AG10803 (cell line): ENCODE measurements at regions not wholly inside any gene's neighbourhood (a gene's known extent, or its start where the extent isn't known, plus 50 kb on each side); places are given as distances from the start of the nearest gene placed in this dataset.

Experiments
- DNase-seq: peaks from one replicate; pipeline ENCODE4 v3.0.0; 2010; ENCODE audit warnings: low read depth
- H3K4me3 ChIP-seq: 2 replicates; pipeline ENCODE4 v1.5.1; 2011; ENCODE audit warnings: mild to moderate bottlenecking, low read length, control low read depth
- TF ChIP-seq, protein P1 (sequence below): conservative IDR thresholded peaks from 2 replicates; pipeline ENCODE4 v1.5.1; 2011; ENCODE audit warnings: mild to moderate bottlenecking, low read length, control low read depth, inconsistent platforms

GRCh38 chr10:118118716-118119115 lies 72.0 kb upstream of the RAB11FIP2 start:
- DNase-seq: no peak
- TF ChIP-seq, protein P1, sequence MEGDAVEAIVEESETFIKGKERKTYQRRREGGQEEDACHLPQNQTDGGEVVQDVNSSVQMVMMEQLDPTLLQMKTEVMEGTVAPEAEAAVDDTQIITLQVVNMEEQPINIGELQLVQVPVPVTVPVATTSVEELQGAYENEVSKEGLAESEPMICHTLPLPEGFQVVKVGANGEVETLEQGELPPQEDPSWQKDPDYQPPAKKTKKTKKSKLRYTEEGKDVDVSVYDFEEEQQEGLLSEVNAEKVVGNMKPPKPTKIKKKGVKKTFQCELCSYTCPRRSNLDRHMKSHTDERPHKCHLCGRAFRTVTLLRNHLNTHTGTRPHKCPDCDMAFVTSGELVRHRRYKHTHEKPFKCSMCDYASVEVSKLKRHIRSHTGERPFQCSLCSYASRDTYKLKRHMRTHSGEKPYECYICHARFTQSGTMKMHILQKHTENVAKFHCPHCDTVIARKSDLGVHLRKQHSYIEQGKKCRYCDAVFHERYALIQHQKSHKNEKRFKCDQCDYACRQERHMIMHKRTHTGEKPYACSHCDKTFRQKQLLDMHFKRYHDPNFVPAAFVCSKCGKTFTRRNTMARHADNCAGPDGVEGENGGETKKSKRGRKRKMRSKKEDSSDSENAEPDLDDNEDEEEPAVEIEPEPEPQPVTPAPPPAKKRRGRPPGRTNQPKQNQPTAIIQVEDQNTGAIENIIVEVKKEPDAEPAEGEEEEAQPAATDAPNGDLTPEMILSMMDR: no peak

DNA sequence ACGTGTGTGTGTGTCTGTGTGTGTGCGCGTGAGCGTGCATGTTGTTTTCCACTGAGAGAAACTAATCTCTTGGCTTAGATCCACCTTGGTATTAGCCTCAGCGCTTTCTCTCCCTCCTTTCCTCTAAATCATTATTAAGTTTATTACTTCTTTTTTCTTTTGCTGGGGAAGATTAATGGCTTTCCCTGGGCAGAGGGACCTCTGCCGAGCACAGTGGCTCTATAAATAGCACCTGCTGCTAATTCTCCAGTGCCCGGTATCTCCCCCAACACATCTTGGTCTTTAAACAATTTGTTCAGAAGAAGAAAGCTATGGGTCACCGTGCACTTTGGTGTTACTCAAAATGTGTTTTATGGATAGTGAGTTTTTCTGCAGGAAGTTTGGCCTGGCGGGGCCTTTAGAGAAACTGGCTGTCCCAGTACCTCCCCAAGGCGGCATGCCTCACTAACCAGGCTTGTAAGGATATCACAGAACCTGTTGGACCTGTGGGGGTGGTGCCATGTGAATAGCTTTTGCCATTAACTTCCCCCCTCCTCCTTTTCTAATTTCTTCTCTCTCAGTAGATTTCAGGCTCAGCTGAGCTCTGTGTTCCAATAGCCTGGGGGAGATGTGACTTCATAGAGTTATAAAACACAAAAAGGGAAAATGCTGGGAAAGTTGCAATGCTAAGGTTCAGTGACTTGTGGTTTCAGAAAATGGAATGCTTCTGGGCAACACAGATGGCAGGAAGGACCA lies 70.1 kb upstream of the RAB11FIP2 start:
- H3K4me3 ChIP-seq: no peak overlapping the region
- DNase-seq: peak; percentile 16
- TF ChIP-seq, protein P1: no peak

More at GRCh38 chr10:118118716-118119115, 72.0 kb upstream of the RAB11FIP2 start:
- H3K4me3 ChIP-seq: no peak overlapping the region

GRCh38 chr10:118116362-118116714 lies 69.6 kb upstream of the RAB11FIP2 start:
- TF ChIP-seq, protein P1: no peak
- H3K4me3 ChIP-seq: no peak overlapping the region

DNA sequence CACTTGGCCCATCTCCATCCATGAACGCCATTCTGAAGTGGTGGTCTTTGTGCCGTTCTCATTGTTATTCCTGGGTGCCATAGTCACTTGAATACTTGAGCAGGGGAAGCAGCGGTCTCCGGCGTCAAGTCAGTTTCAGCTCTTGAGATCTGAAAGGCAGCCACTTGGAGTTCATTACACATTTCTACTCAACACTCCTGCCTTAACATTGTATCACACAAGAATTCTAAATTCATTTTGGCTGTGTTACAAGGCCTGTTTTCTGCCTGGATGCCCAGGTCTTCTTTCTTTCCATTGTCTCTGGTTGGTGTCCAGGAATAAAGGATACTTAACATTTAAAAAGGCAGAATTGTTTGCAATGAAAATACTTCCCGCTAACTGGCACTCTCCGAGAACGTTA lies 69.0 kb upstream of the RAB11FIP2 start:
- DNase-seq: no peak
- TF ChIP-seq, protein P1: no peak
- H3K4me3 ChIP-seq: no peak overlapping the region

More at GRCh38 chr10:118116362-118116714, 69.6 kb upstream of the RAB11FIP2 start:
- DNase-seq: no peak

- H3K4me3 ChIP-seq: no peak overlapping the region
- DNase-seq: no peak
- TF ChIP-seq, protein P1: no peak
Measured at GRCh38 chr10:118114992-118115391, 68.3 kb upstream of the RAB11FIP2 start.

- DNase-seq: no peak
- TF ChIP-seq, protein P1: no peak
- H3K4me3 ChIP-seq: no peak overlapping the region
Measured at GRCh38 chr10:118112543-118113125, 65.9 kb upstream of the RAB11FIP2 start.

DNA sequence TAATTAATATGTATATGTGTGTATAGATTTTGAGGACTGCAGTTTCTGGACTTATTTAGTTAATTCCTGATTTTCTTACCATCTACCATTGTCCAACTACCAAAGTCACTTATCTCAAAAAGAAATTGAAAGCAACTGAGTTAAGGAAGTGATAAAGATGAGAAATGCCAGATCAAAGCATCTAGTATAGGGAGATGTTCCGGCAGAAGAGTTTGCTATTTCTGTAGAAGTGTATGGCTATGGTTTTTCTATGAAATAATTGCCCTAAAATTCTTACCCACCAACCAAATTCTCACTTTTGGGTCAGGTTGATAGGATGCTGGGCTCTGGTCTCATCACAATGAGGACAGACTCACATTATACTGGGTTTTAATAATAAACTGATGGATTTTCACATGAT lies 64.0 kb upstream of the RAB11FIP2 start:
- no peak for DNase-seq
- no peak overlapping the region for H3K4me3 ChIP-seq
- TF ChIP-seq, protein P1: no peak
